ENCODE measurements at regions not wholly inside any gene's neighbourhood (a gene's known extent, or its start where the extent isn't known, plus 50 kb on each side); places are given as distances from the start of the nearest gene placed in this dataset.
"Not testable (repeated sequence)": the region's sequence is repeated elsewhere in the genome, so short reads cannot be mapped to it uniquely, and the experiment has no call there.

DNA sequence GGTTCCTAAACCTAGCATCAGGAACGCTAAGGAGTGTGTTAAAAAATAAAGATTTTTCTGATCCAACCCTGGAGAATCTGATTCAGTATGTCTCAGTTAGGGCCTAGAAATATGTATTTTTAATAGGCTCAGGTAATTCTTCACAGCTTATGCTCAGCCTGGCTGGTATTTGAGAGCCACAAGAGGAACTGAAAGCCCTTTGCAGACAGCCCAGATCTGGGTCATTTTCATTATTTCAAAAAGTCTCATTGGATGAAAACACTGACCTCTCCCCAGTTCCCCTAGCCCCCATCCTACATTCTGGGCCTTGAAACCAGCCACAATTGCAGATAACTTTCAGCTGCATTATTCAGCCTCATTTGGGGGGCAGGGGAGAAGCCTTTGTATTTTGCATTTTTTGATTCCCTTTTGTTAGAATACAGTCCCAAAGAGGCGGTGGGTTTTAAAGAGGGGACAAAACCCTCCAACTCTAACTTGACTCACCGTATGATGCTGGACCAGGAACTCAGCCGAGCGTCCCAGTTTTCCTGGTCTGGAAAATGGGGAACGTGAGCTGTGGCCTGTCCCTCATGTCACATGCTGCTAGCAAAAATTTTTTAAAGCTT is 66.0 kb upstream of the LARGE1 start:
- DNase-seq (ENCODE audit: low read depth) = no peak
- no peak overlapping the region for H3K4me3 ChIP-seq (ENCODE audit: low read length)
- TF ChIP-seq CTCF (conservative IDR thresholded peaks at IDR 0.05; ENCODE audit: low read depth, low read length) = no peak

- no peak overlapping the region for H3K4me3 ChIP-seq (ENCODE audit: low read length)
- DNase-seq (ENCODE audit: low read depth) = no peak
- no peak for TF ChIP-seq CTCF (conservative IDR thresholded peaks at IDR 0.05; ENCODE audit: low read depth, low read length)
Observed at GRCh38 chr22:33986954-33987353, 66.7 kb upstream of the LARGE1 start.

DNA sequence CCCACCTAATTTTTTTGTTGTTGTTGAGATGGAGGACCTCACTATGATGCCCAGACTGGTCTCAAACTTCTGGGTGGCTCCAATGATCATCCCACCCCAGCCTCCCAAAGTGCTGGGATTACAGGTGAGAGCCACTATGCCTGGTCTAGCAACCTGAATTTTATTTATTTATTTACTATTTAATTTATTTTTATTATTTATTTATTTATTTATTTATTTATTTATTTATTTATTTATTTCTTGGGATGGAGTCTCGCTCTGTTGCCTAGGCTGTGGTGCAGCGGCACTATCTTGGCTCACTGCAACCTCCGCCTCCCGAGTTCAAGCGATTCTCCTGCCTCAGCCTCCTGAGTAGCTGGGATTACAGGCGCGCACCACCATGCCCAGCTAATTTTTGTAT is 69.0 kb upstream of the LARGE1 start:
- not testable (repeated sequence) for H3K4me3 ChIP-seq (ENCODE audit: low read length)

DNA sequence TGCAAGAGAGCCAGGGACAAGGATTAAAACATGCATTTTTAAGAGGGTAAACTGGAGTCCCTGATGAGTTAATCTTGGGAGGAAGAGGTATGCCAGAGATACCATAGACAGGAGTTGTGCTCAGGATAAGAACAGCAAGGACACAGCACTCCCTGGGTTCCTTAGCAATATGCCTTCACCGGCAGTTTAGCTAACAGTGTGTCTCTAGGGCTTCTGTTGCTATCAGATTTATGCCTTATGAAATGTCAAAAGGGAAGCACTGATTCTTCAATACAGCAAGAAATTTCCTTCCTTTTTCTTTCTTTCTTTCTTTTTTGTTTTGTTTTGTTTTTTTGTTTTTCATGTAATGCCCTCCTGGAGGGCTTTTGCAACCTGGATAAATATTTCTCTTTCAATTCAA is 71.3 kb upstream of the LARGE1 start:
- TF ChIP-seq CTCF (conservative IDR thresholded peaks at IDR 0.05; ENCODE audit: low read depth, low read length) = no peak
- H3K4me3 ChIP-seq (ENCODE audit: low read length) = no peak overlapping the region

More for the DNA sequence above, 69.0 kb upstream of the LARGE1 start:
- DNase-seq (ENCODE audit: low read depth) = not testable (repeated sequence)

DNA sequence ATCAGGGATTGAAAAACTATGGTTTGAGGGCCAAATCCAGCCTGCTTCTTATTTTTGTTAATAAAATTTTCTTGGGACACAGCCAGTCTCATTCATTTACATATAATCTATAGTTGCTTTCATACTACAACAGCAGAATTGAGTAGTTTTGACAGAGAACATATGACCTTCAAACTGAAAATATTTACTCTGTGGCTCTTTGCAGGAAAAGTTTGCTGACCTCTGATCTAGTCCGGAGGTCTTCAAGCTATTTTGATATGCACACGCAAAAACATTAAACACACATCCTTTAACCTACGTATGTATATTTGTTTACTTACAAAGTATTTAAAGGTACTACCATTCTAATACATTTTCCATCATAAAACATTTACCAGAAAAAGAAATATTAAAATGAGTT is 76.5 kb upstream of the LARGE1 start:
- TF ChIP-seq CTCF (conservative IDR thresholded peaks at IDR 0.05; ENCODE audit: low read depth, low read length) = no peak
- no peak for DNase-seq (ENCODE audit: low read depth)
- H3K4me3 ChIP-seq (ENCODE audit: low read length) = no peak overlapping the region

More for the DNA sequence above, 71.3 kb upstream of the LARGE1 start:
- no peak for DNase-seq (ENCODE audit: low read depth)

- no peak for TF ChIP-seq CTCF (conservative IDR thresholded peaks at IDR 0.05; ENCODE audit: low read depth, low read length)
- no peak for DNase-seq (ENCODE audit: low read depth)
Observed at GRCh38 chr22:34000879-34001526, 80.7 kb upstream of the LARGE1 start.

GRCh38 chr22:34001701-34002466 is 81.6 kb upstream of the LARGE1 start:
- no peak for DNase-seq (ENCODE audit: low read depth)
- TF ChIP-seq CTCF (conservative IDR thresholded peaks at IDR 0.05; ENCODE audit: low read depth, low read length) = no peak
- no peak overlapping the region for H3K4me3 ChIP-seq (ENCODE audit: low read length)

More at GRCh38 chr22:34000879-34001526, 80.7 kb upstream of the LARGE1 start:
- no peak overlapping the region for H3K4me3 ChIP-seq (ENCODE audit: low read length)

All from retinal pigment epithelial cell (primary cell).